ENCODE measurements at regions not wholly inside any gene's neighbourhood (a gene's known extent, or its start where the extent isn't known, plus 50 kb on each side); places are given as distances from the start of the nearest gene placed in this dataset.

- intact Hi-C loops (cut with micrococcal nuclease) = no loop called here
- no peak for ATAC-seq
- DNase-seq = no peak
Measured at GRCh38 chr1:79839882-79840281, 833.4 kb upstream of the ADGRL4 start.

GRCh38 chr1:79827446-79827845 is 820.9 kb upstream of the ADGRL4 start:
- no peak for DNase-seq
- no peak for ATAC-seq
- intact Hi-C loops (cut with micrococcal nuclease) = no loop called here

- ATAC-seq = no peak
- no peak for DNase-seq
- intact Hi-C loops (cut with micrococcal nuclease) = no loop called here
Measured at GRCh38 chr1:79825551-79825950, 819.0 kb upstream of the ADGRL4 start.

GRCh38 chr1:79822053-79822452 is 815.5 kb upstream of the ADGRL4 start:
- intact Hi-C loops (cut with micrococcal nuclease) = no loop called here
- no peak for ATAC-seq
- DNase-seq = no peak

- intact Hi-C loops (cut with micrococcal nuclease) = no loop called here
- no peak for ATAC-seq
Measured at GRCh38 chr1:79819140-79819539, 812.6 kb upstream of the ADGRL4 start.

GRCh38 chr1:79817031-79817560 is 810.6 kb upstream of the ADGRL4 start:
- intact Hi-C loops (cut with micrococcal nuclease) = no loop called here
- ATAC-seq (no peak), DNase-seq (no peak)

More at GRCh38 chr1:79819140-79819539, 812.6 kb upstream of the ADGRL4 start:
- no peak for DNase-seq

GRCh38 chr1:79815115-79815514 is 808.6 kb upstream of the ADGRL4 start:
- ATAC-seq = no peak
- DNase-seq = no peak

GRCh38 chr1:79811173-79811572 is 804.6 kb upstream of the ADGRL4 start:
- DNase-seq = no peak
- intact Hi-C loops (cut with micrococcal nuclease) = no loop called here
- no peak for ATAC-seq

More at GRCh38 chr1:79815115-79815514, 808.6 kb upstream of the ADGRL4 start:
- intact Hi-C loops (cut with micrococcal nuclease) = no loop called here

- intact Hi-C loops (cut with micrococcal nuclease) = no loop called here
- ATAC-seq (no peak), DNase-seq (no peak)
Measured at GRCh38 chr1:79808816-79809475, 802.4 kb upstream of the ADGRL4 start.

- ATAC-seq (no peak), DNase-seq (no peak)
- intact Hi-C loops (cut with micrococcal nuclease) = no loop called here
Measured at GRCh38 chr1:79807816-79808215, 801.3 kb upstream of the ADGRL4 start.

GRCh38 chr1:79797487-79797886 is 791.0 kb upstream of the ADGRL4 start:
- DNase-seq (no peak), ATAC-seq (no peak)
- intact Hi-C loops (cut with micrococcal nuclease) = no loop called here

GRCh38 chr1:79796434-79796833 is 789.9 kb upstream of the ADGRL4 start:
- ATAC-seq = no peak
- intact Hi-C loops (cut with micrococcal nuclease) = no loop called here
- no peak for DNase-seq

GRCh38 chr1:79792219-79792930 is 785.8 kb upstream of the ADGRL4 start:
- ATAC-seq (no peak), DNase-seq (no peak)
- intact Hi-C loops (cut with micrococcal nuclease) = no loop called here

GRCh38 chr1:79791488-79792218 is 785.1 kb upstream of the ADGRL4 start:
- intact Hi-C loops (cut with micrococcal nuclease) = no loop called here
- DNase-seq = no peak
- ATAC-seq = no peak

GRCh38 chr1:79790950-79791349 is 784.4 kb upstream of the ADGRL4 start:
- ATAC-seq (no peak), DNase-seq (no peak)
- intact Hi-C loops (cut with micrococcal nuclease) = no loop called here

GRCh38 chr1:79787631-79788030 is 781.1 kb upstream of the ADGRL4 start:
- intact Hi-C loops (cut with micrococcal nuclease) = no loop called here
- DNase-seq (no peak), ATAC-seq (no peak)

- ATAC-seq (no peak), DNase-seq (no peak)
- intact Hi-C loops (cut with micrococcal nuclease) = no loop called here
Measured at GRCh38 chr1:79785964-79786363, 779.4 kb upstream of the ADGRL4 start.

- ATAC-seq = no peak
- no peak for DNase-seq
- intact Hi-C loops (cut with micrococcal nuclease) = no loop called here
Measured at GRCh38 chr1:79785561-79785960, 779.0 kb upstream of the ADGRL4 start.

GRCh38 chr1:79781261-79781660 is 774.7 kb upstream of the ADGRL4 start:
- ATAC-seq = no peak
- intact Hi-C loops (cut with micrococcal nuclease) = no loop called here

More at GRCh38 chr1:79781261-79781660, 774.7 kb upstream of the ADGRL4 start:
- DNase-seq = no peak

All from left ventricle myocardium superior (tissue), 1 donor.